CD4-positive, alpha-beta memory T cell (primary cell): ENCODE measurements at regions not wholly inside any gene's neighbourhood (a gene's known extent, or its start where the extent isn't known, plus 50 kb on each side); places are given as distances from the start of the nearest gene placed in this dataset.
A peak's percentile ranks its signal among the peaks of the same experiment; 100 is the strongest.

Experiments
- CTCF ChIA-PET: fragments of 350-600 bp; sonication (Branson Sonifier 250); formaldehyde crosslinking; loops from one replicate; lab custom pipeline; 2021; ENCODE audit warnings: inconsistent platforms; ENCODE audit not compliant: partially characterized antibody; lab: Charles Lee
- POLR2A ChIA-PET: fragments of 350-600 bp; sonication (Branson Sonifier 250); formaldehyde crosslinking; loops from one replicate; lab custom pipeline; 2021; ENCODE audit not compliant: partially characterized antibody; lab: Charles Lee
- DNase-seq, 5 donors: peaks; one replicate each; pipeline versions ENCODE4 v3.0.0 to v3.0.0-alpha.2; 2020 to 2022; ENCODE audit warnings: mixed read lengths in 1 of 5
- H3K27ac ChIP-seq: one replicate; pipeline ENCODE4 v1.7.0; 2013; ENCODE audit warnings: low read depth, low read length
- H3K27me3 ChIP-seq: 2 replicates; pipeline ENCODE4 v1.7.0; 2013; ENCODE audit warnings: mild to moderate bottlenecking, low read length, moderate library complexity; ENCODE audit not compliant: insufficient read depth
- H3K36me3 ChIP-seq: 2 replicates; pipeline ENCODE4 v1.7.0; 2013; ENCODE audit warnings: mild to moderate bottlenecking, low read length, moderate library complexity; ENCODE audit not compliant: insufficient read depth
- H3K4me1 ChIP-seq: 2 replicates; pipeline ENCODE4 v1.7.0; 2013; ENCODE audit warnings: mild to moderate bottlenecking, low read length, moderate library complexity; ENCODE audit not compliant: insufficient read depth
- H3K4me3 ChIP-seq, 2 donors: one replicate each; pipeline ENCODE4 v1.7.0; 2013; ENCODE audit warnings: low read length in 2 of 2, mild to moderate bottlenecking in 1 of 2
- H3K9me3 ChIP-seq, 2 donors: one replicate each; pipeline ENCODE4 v1.7.0; 2013; ENCODE audit warnings: low read length in 2 of 2, control low read depth in 1 of 2; ENCODE audit not compliant: control insufficient read depth in 1 of 2
- H3K27ac Mint-ChIP-seq, 7 donors: one replicate each; pipeline ENCODE4 v1.8.0; 2020 to 2021; ENCODE audit warnings: mixed read lengths in 7 of 7, mild to moderate bottlenecking in 6 of 7, inconsistent platforms in 3 of 7, moderate library complexity in 3 of 7
- H3K27me3 Mint-ChIP-seq, 2 donors: one replicate each; pipeline ENCODE4 v1.8.0; 2020 to 2021; ENCODE audit warnings: mixed read lengths in 2 of 2
- H3K36me3 Mint-ChIP-seq, 2 donors: one replicate each; pipeline ENCODE4 v1.8.0; 2020 to 2021; ENCODE audit warnings: mixed read lengths in 2 of 2, inconsistent platforms in 1 of 2, mild to moderate bottlenecking in 1 of 2
- H3K4me1 Mint-ChIP-seq, 4 donors: one replicate each; pipeline ENCODE4 v1.8.0; 2020 to 2021; ENCODE audit warnings: mixed read lengths in 4 of 4, mild to moderate bottlenecking in 1 of 4
- H3K4me3 Mint-ChIP-seq, 8 donors: one replicate each; pipeline ENCODE4 v1.8.0; 2020 to 2021; ENCODE audit warnings: mixed read lengths in 8 of 8, mild to moderate bottlenecking in 7 of 8, moderate library complexity in 6 of 8, inconsistent platforms in 3 of 8
- H3K9me3 Mint-ChIP-seq, 8 donors: one replicate each; pipeline ENCODE4 v1.8.0; 2020 to 2021; ENCODE audit warnings: mixed read lengths in 8 of 8, mild to moderate bottlenecking in 5 of 8, inconsistent platforms in 3 of 8, moderate library complexity in 1 of 8
- intact Hi-C: fragments of 100-400 bp; cut with micrococcal nuclease; formaldehyde crosslinking; loops from one replicate; pipeline ENCODE4 v1.15.1; 2023

- H3K36me3 Mint-ChIP-seq: peaks cover 0 to 3% of the 10 kb centered on the region in 2 donors
- no peaks in the 10 kb centered on the region for H3K4me1 Mint-ChIP-seq
- H3K27me3 Mint-ChIP-seq: peaks cover 6% of the 10 kb centered on the region in 2 donors
- ChIA-PET POLR2A (no interaction called here), CTCF (no interaction called here)
- H3K4me3 Mint-ChIP-seq: no peak overlapping the region
- DNase-seq: no peak
- Histone ChIP-seq H3K36me3 (no peaks in the 10 kb centered on the region), H3K27ac (no peak overlapping the region), H3K27me3 (no peaks in the 10 kb centered on the region), H3K4me1 (no peaks in the 10 kb centered on the region), H3K9me3 (no peaks in the 10 kb centered on the region), H3K4me3 (no peak overlapping the region)
- intact Hi-C loops: no loop called here
- H3K27ac Mint-ChIP-seq: no peak overlapping the region
- peaks cover 0 to 6% (median 3%) of the 10 kb centered on the region in 8 donors for H3K9me3 Mint-ChIP-seq
Observed at GRCh38 chr12:100675432-100675831, 101.9 kb downstream of the GAS2L3 start.

- Histone ChIP-seq H3K9me3 (no peaks in the 10 kb centered on the region), H3K27me3 (no peaks in the 10 kb centered on the region), H3K36me3 (no peaks in the 10 kb centered on the region), H3K4me1 (no peaks in the 10 kb centered on the region), H3K27ac (no peak overlapping the region), H3K4me3 (no peak overlapping the region)
- Mint-ChIP-seq H3K4me3 (no peak overlapping the region), H3K4me1 (no peaks in the 10 kb centered on the region), H3K27me3 (peaks cover 2 to 3% of the 10 kb centered on the region in 2 donors), H3K36me3 (peaks cover 0 to 3% of the 10 kb centered on the region in 2 donors), H3K9me3 (peaks cover 3 to 28% (median 10%) of the 10 kb centered on the region in 8 donors), H3K27ac (peak overlapping the region in 1 of 7 donors; percentile 54)
- ChIA-PET CTCF (no interaction called here), POLR2A (no interaction called here)
- intact Hi-C loops: no loop called here
- no peak for DNase-seq
Observed at GRCh38 chr12:100681074-100681473, 107.6 kb downstream of the GAS2L3 start.

- Histone ChIP-seq H3K4me1 (no peaks in the 10 kb centered on the region), H3K4me3 (no peak overlapping the region), H3K9me3 (no peaks in the 10 kb centered on the region), H3K36me3 (no peaks in the 10 kb centered on the region), H3K27ac (no peak overlapping the region), H3K27me3 (no peaks in the 10 kb centered on the region)
- peaks cover under 1% of the 10 kb centered on the region in 2 donors for H3K27me3 Mint-ChIP-seq
- peaks cover 0 to 3% of the 10 kb centered on the region in 2 donors for H3K36me3 Mint-ChIP-seq
- intact Hi-C loops: no loop called here
- H3K27ac Mint-ChIP-seq: no peak overlapping the region
- H3K4me1 Mint-ChIP-seq: no peaks in the 10 kb centered on the region
- CTCF ChIA-PET: interaction anchor here (0.7 to 1.9 kb wide), 3 partner anchors 9 to 30 kb away, joined by 3 to 7 read pairs (median 3); no protein-coding TSS in a partner anchor
- H3K4me3 Mint-ChIP-seq: no peak overlapping the region
- H3K9me3 Mint-ChIP-seq: peaks cover under 1 to 31% (median 11%) of the 10 kb centered on the region in 8 donors
- POLR2A ChIA-PET: no interaction called here
- DNase-seq: no peak
Observed at GRCh38 chr12:100682178-100682577, 108.7 kb downstream of the GAS2L3 start.

- Histone ChIP-seq H3K27ac (no peak overlapping the region), H3K9me3 (no peaks in the 10 kb centered on the region), H3K4me3 (no peak overlapping the region), H3K36me3 (no peaks in the 10 kb centered on the region), H3K27me3 (no peaks in the 10 kb centered on the region), H3K4me1 (no peaks in the 10 kb centered on the region)
- Mint-ChIP-seq H3K36me3 (no peaks in the 10 kb centered on the region), H3K27ac (no peak overlapping the region), H3K27me3 (no peaks in the 10 kb centered on the region), H3K4me1 (no peaks in the 10 kb centered on the region), H3K4me3 (no peak overlapping the region), H3K9me3 (peaks cover 2 to 26% (median 9%) of the 10 kb centered on the region in 8 donors)
- no peak for DNase-seq
- CTCF ChIA-PET: interaction anchor here (1.0 to 1.9 kb wide), 2 partner anchors 14 to 21 kb away, joined by 3 to 4 read pairs; no protein-coding TSS in a partner anchor
- intact Hi-C loops: no loop called here
- POLR2A ChIA-PET: no interaction called here
Observed at GRCh38 chr12:100687686-100688085, 106.9 kb upstream of the ANO4 start.

GRCh38 chr12:100688451-100688864, 106.1 kb upstream of the ANO4 start:
- Histone ChIP-seq H3K36me3 (no peaks in the 10 kb centered on the region), H3K9me3 (no peaks in the 10 kb centered on the region), H3K4me3 (no peak overlapping the region), H3K4me1 (no peaks in the 10 kb centered on the region), H3K27ac (no peak overlapping the region), H3K27me3 (no peaks in the 10 kb centered on the region)
- Mint-ChIP-seq H3K36me3 (no peaks in the 10 kb centered on the region), H3K27me3 (no peaks in the 10 kb centered on the region), H3K4me3 (no peak overlapping the region), H3K27ac (no peak overlapping the region), H3K4me1 (no peaks in the 10 kb centered on the region), H3K9me3 (peaks cover 2 to 19% (median 10%) of the 10 kb centered on the region in 8 donors)
- CTCF ChIA-PET: interaction anchor here (0.6 to 1.9 kb wide), 2 partner anchors 22 to 143 kb away, joined by 3 to 4 read pairs; no protein-coding TSS in a partner anchor
- DNase-seq: no peak
- intact Hi-C loops: no loop called here
- POLR2A ChIA-PET: no interaction called here

GRCh38 chr12:100692502-100692901, 102.1 kb upstream of the ANO4 start:
- Histone ChIP-seq H3K9me3 (no peaks in the 10 kb centered on the region), H3K4me1 (no peaks in the 10 kb centered on the region), H3K27me3 (no peaks in the 10 kb centered on the region), H3K4me3 (no peak overlapping the region), H3K36me3 (no peaks in the 10 kb centered on the region), H3K27ac (no peak overlapping the region)
- intact Hi-C loops: no loop called here
- Mint-ChIP-seq H3K4me3 (no peak overlapping the region), H3K27me3 (peaks cover 0 to 3% of the 10 kb centered on the region in 2 donors), H3K36me3 (no peaks in the 10 kb centered on the region), H3K9me3 (peaks cover 0 to 8% (median 1%) of the 10 kb centered on the region in 8 donors), H3K4me1 (no peaks in the 10 kb centered on the region), H3K27ac (no peak overlapping the region)
- DNase-seq: no peak
- CTCF ChIA-PET: no interaction called here
- POLR2A ChIA-PET: no interaction called here

GRCh38 chr12:100698518-100698917, 96.1 kb upstream of the ANO4 start:
- Mint-ChIP-seq H3K4me3 (no peak overlapping the region), H3K9me3 (peaks cover 0 to 4% (median 0%) of the 10 kb centered on the region in 8 donors), H3K36me3 (no peaks in the 10 kb centered on the region), H3K4me1 (no peaks in the 10 kb centered on the region), H3K27me3 (peaks cover 1 to 3% of the 10 kb centered on the region in 2 donors), H3K27ac (no peak overlapping the region)
- H3K27ac ChIP-seq: no peak overlapping the region
- CTCF ChIA-PET: no interaction called here
- no peak overlapping the region for H3K4me3 ChIP-seq
- no peaks in the 10 kb centered on the region for H3K27me3 ChIP-seq
- POLR2A ChIA-PET: no interaction called here
- H3K9me3 ChIP-seq: no peaks in the 10 kb centered on the region
- no peaks in the 10 kb centered on the region for H3K4me1 ChIP-seq
- intact Hi-C loops: no loop called here
- no peaks in the 10 kb centered on the region for H3K36me3 ChIP-seq
- DNase-seq: no peak
